Skeletal muscle satellite cell (primary cell): ENCODE measurements at regions not wholly inside any gene's neighbourhood (a gene's known extent, or its start where the extent isn't known, plus 50 kb on each side); places are given as distances from the start of the nearest gene placed in this dataset.

Experiments used
- H3K27me3 ChIP-seq: 2 replicates; pipeline ENCODE4 v1.7.0; 2013; ENCODE audit warnings: low read length; ENCODE audit not compliant: control insufficient read depth, insufficient read depth
- H3K36me3 ChIP-seq: 2 replicates; pipeline ENCODE4 v1.7.0; 2013; ENCODE audit warnings: mild to moderate bottlenecking, control low read depth, low read length; ENCODE audit not compliant: insufficient read depth
- H3K4me1 ChIP-seq: 2 replicates; pipeline ENCODE4 v1.7.0; 2013; ENCODE audit warnings: low read length; ENCODE audit not compliant: control insufficient read depth, insufficient read depth
- H3K4me2 ChIP-seq: 2 replicates; pipeline ENCODE4 v1.7.0; 2013; ENCODE audit warnings: mild to moderate bottlenecking, low read length
- H3K4me3 ChIP-seq: 2 replicates; pipeline ENCODE4 v1.7.0; 2013; ENCODE audit warnings: low read length
- H3K9ac ChIP-seq: 2 replicates; pipeline ENCODE4 v1.7.0; 2013; ENCODE audit warnings: mild to moderate bottlenecking, low read depth, low read length, moderate library complexity
- H3K9me3 ChIP-seq: replicated peaks from 2 replicates; pipeline ENCODE4 v1.7.0; 2013; ENCODE audit warnings: mild to moderate bottlenecking, control low read depth, low read length

DNA sequence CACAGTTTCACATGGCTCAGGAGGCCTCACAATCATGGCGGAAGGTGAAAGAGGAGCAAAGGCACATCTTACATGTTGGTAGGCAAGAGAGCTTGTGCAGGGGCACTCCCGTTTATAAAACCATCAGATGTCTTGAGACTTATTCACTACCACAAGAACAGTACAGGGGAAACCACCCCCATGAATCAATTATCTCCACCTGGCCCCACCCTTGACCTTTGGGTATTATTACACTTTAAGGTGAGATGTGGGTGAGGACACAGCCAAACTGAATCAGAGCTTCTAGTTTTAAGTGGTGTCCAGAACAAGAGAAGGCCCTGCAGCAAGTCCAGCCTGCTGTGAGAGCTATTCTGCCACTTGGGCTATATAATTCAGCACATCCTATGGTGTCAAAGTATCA lies 493.7 kb downstream of the ETS1 start:
- H3K4me1 ChIP-seq, result peaks cover 6% of the 10 kb centered on the region
- H3K4me3 ChIP-seq, result no peak overlapping the region
- no peaks in the 10 kb centered on the region for H3K36me3 ChIP-seq
- H3K27me3 ChIP-seq, result no peaks in the 10 kb centered on the region
- H3K9ac ChIP-seq, result no peak overlapping the region
- H3K9me3 ChIP-seq, result peaks cover 3% of the 10 kb centered on the region
- no peak overlapping the region for H3K4me2 ChIP-seq

DNA sequence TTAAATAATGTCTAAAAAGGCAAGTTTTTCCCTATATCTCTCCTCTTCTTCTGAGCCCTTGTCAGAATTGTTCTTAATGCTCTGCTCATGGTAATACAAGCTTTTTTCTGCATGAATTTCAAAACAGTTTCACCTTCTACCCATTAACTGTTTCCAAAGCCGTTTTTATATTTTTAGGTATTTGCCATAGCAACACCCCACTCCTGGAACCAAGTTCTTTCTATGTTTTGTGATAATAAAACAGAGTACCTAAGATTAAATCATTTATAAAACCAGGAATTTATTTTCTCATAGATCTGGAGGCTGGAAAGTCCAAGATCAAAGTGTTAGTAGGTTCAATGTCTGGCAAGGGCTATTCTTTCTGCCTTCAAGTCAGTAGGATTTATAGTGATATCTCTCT lies 497.4 kb downstream of the ETS1 start:
- no peak overlapping the region for H3K9ac ChIP-seq
- no peaks in the 10 kb centered on the region for H3K27me3 ChIP-seq
- peaks cover 3% of the 10 kb centered on the region for H3K9me3 ChIP-seq
- H3K36me3 ChIP-seq, result no peaks in the 10 kb centered on the region
- H3K4me2 ChIP-seq, result no peak overlapping the region
- H3K4me3 ChIP-seq, result no peak overlapping the region
- no peaks in the 10 kb centered on the region for H3K4me1 ChIP-seq

DNA sequence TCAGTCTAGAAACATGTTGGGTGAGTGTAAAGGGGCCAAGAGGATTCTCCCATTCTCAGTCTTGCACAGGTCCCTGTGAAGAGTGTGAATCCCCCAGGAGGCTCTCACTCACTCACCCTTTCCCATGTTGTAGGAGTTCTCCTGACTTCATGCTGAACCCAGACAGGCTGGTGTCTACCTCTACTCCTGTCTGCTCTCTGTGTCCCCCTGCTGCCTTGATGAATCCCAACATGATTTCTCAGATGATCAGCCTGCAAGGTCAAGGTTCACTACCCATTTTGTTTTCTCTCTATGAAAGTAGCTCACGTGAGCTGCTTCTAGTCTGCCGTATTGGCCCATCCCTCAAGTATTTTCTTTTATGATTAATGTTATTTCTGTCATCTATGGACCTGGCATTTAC lies 500.6 kb downstream of the ETS1 start:
- H3K36me3 ChIP-seq, result no peaks in the 10 kb centered on the region
- H3K9me3 ChIP-seq, result peaks cover 9% of the 10 kb centered on the region
- no peaks in the 10 kb centered on the region for H3K27me3 ChIP-seq
- no peak overlapping the region for H3K9ac ChIP-seq
- H3K4me1 ChIP-seq, result no peaks in the 10 kb centered on the region
- no peak overlapping the region for H3K4me3 ChIP-seq
- no peak overlapping the region for H3K4me2 ChIP-seq

DNA sequence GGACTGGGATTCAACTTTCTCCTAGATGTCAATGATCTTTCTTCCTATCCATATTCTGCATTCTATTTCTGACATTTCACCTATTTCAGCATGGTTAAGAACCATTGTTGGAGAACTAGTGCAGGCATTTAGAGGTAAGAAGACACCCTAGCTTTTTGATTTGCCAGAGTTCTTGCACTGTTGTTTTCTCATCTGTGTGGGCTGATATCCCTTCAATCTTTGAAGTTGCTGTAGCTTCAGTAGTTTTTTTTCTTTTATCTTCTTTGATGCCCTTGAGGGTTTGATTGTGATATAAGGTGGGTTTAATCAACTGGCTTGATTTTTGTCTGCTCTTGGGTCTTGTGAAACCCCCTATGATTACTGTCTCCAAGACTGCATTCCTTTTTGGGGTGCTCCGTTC lies 502.1 kb downstream of the ETS1 start:
- H3K27me3 ChIP-seq, result no peaks in the 10 kb centered on the region
- H3K9ac ChIP-seq, result no peak overlapping the region
- H3K4me1 ChIP-seq, result no peaks in the 10 kb centered on the region
- H3K36me3 ChIP-seq, result no peaks in the 10 kb centered on the region
- H3K4me3 ChIP-seq, result no peak overlapping the region
- peaks cover 9% of the 10 kb centered on the region for H3K9me3 ChIP-seq
- H3K4me2 ChIP-seq, result no peak overlapping the region

DNA sequence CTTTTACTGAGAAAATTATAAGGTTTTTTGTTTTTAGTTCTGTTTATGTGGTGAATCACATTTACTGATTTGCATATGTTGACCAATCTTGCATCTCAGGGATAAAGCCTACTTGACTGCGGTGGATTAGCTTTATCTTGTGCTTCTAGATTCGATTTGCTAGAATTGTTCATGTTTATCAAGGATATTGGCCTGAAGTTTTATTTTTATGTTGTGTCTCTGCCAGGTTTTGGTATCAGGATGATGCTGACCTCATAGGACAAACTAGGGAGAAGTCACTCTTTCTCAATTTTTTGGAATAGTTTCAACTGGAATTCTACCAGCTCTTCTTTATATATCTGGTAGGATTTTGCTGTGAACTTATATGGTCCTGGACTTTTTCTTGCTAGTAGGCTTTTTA lies 504.8 kb downstream of the ETS1 start:
- Histone ChIP-seq H3K27me3 (no peaks in the 10 kb centered on the region), H3K4me1 (no peaks in the 10 kb centered on the region), H3K36me3 (no peaks in the 10 kb centered on the region), H3K9me3 (peaks cover 5% of the 10 kb centered on the region), H3K4me3 (no peak overlapping the region), H3K9ac (no peak overlapping the region), H3K4me2 (no peak overlapping the region)

DNA sequence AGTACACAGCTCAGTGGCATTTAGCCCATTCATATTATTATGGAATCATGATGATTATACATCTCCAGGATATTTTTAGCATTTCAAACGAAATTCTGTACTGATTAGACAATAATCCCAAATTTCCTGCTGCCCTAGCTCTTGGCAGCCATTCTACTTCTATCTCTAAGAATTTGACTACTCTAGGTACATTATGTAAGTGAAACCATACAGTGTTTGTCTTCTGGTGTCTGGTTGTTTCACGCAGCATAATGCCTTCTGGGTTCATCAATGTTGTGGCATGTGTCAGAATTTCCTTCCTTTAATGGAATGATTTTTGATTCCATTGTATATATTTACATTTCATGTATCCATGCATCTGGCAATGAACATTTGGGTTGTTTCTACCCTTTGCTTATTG lies 517.7 kb downstream of the ETS1 start:
- Histone ChIP-seq H3K9me3 (no peaks in the 10 kb centered on the region), H3K4me1 (no peaks in the 10 kb centered on the region), H3K36me3 (no peaks in the 10 kb centered on the region), H3K27me3 (no peaks in the 10 kb centered on the region), H3K4me3 (no peak overlapping the region), H3K4me2 (no peak overlapping the region), H3K9ac (no peak overlapping the region)

DNA sequence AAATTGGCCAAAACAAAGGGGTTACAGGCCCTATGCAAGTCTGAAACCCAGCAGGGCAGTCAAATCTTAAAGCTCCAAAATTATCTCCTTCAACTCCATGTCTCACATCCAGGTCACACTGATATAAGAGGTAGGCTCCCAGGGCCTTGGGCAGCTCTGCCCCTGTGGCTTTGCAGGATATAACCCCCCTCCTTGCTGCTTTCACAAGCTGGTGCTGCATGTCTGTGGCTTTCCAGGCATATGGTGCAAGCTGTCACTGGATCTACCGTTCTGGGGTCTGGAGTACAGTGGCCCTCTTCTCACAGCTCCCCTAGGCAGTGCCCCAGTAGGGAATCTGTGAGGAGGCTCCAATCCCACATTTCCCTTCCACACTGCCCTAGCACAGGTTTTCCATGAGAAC lies 519.6 kb downstream of the ETS1 start:
- Histone ChIP-seq H3K4me1 (no peaks in the 10 kb centered on the region), H3K27me3 (no peaks in the 10 kb centered on the region), H3K4me2 (no peak overlapping the region), H3K9me3 (no peaks in the 10 kb centered on the region), H3K9ac (no peak overlapping the region), H3K36me3 (no peaks in the 10 kb centered on the region), H3K4me3 (no peak overlapping the region)

DNA sequence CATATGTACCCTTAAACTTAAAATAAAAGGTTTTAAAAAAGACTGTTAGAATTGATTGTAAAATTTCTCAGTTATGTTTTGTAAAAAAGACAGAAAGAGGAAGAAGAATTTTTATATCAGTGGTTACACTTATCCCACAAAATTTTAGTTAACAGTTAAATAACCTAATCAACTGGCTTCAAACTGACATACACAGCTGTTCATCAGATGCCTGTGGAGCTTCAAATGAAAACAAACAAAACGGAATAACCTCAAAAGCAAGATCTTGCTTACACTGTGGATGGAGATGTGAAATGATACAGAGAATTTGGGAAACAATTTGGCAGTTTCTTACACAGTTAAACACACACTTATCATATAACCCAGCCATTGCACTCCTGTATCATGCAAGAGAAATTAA lies 521.0 kb downstream of the ETS1 start:
- no peak overlapping the region for H3K4me3 ChIP-seq
- no peaks in the 10 kb centered on the region for H3K27me3 ChIP-seq
- no peak overlapping the region for H3K9ac ChIP-seq
- no peak overlapping the region for H3K4me2 ChIP-seq
- no peaks in the 10 kb centered on the region for H3K4me1 ChIP-seq
- H3K36me3 ChIP-seq, result no peaks in the 10 kb centered on the region
- H3K9me3 ChIP-seq, result no peaks in the 10 kb centered on the region

DNA sequence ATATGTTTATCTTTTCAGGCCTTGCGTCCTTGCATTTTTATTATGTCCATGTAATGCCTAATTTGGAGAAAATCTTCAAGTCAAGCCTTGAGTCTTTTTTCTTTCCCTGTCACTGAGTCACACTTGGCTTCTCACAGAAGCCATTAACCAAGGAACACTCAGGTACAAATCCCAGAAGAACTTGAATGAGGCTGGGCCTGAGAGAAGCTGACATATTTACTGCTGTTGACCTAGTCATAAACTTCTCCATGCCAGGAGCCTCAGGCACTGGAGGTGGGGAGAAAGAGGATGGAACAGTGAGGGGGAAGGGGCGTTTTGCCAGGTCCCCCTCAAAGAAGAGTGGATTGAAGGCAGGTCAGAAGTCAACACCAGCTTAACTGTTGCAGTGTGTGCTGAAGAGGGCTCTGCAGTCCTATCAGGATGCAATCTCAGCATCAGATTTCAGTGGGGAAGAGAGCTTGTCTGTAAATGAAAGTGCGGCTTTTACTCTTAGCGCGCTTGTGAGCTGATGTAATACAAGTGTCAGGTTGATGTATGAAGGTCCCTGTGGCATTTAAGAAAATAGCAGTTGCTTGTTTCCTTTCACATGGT lies 526.0 kb downstream of the ETS1 start:
- Histone ChIP-seq H3K9ac (no peak overlapping the region), H3K4me3 (no peak overlapping the region), H3K36me3 (no peaks in the 10 kb centered on the region), H3K9me3 (no peaks in the 10 kb centered on the region), H3K4me2 (no peak overlapping the region), H3K4me1 (peaks cover 5% of the 10 kb centered on the region), H3K27me3 (no peaks in the 10 kb centered on the region)

DNA sequence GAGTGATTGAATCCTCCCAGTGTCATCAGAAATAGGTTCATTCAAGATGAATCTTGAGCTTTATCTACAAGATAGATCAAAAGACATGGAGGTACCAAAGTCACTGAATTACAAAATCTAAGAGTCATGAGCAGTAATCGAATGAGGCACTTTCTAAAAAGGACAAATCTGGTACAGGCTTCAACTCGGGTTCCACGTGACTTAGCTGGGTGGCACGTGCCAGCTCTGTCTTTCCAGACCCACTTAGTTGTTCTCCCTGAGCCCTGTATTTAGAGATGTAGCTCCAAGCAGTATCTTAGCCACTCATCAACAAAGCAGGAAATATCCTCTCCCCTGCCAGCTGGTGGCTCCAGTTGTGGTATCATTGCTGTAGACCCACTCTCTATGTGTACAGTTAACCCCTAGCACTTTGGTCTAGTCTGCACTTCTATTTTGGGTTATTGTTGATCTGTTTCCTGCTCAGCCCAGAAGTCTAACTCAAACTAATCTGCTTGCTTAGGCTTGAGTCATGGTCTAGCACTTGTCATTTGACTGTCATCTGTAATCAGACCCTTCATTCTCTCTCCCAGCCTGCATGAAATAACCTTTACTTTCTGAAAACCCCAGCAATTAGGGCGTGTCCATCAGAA lies 528.7 kb downstream of the ETS1 start:
- no peaks in the 10 kb centered on the region for H3K9me3 ChIP-seq
- H3K9ac ChIP-seq, result no peak overlapping the region
- no peaks in the 10 kb centered on the region for H3K36me3 ChIP-seq
- no peak overlapping the region for H3K4me2 ChIP-seq
- no peak overlapping the region for H3K4me3 ChIP-seq
- H3K27me3 ChIP-seq, result no peaks in the 10 kb centered on the region
- peaks cover 19% of the 10 kb centered on the region for H3K4me1 ChIP-seq

DNA sequence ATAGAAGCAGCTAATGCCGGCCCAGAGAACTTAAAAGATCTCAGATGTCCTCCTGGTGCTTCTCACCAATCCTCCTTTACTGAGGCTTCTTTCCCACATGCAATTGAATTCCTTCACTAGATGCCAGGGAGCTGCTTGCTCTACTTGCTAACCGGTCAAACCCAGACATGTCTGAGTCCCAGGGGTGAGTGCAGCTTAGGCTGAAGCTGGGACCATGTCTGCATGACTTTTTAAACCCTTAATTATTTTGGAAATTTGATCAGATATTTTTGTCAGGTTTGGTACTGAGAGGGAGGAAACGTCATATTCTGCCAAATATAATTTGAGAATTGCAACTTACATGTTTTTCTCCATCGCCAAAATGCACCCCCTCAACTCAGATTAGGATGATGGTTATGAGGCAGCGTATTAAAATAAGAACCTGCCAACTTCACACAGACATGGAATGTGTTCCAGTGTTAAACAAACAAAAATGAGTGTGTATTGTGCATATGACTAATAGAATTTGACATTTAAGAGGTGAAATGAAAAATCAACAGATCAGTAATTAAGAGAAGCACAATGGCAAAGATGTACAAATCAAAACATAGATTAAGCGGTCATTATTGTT lies 529.5 kb downstream of the ETS1 start:
- Histone ChIP-seq H3K4me1 (peaks cover 27% of the 10 kb centered on the region), H3K36me3 (no peaks in the 10 kb centered on the region), H3K27me3 (no peaks in the 10 kb centered on the region), H3K4me3 (no peak overlapping the region), H3K9ac (no peak overlapping the region), H3K9me3 (no peaks in the 10 kb centered on the region), H3K4me2 (no peak overlapping the region)
